GM12864 (cell line): ENCODE measurements at regions not wholly inside any gene's neighbourhood (a gene's known extent, or its start where the extent isn't known, plus 50 kb on each side); places are given as distances from the start of the nearest gene placed in this dataset.

Source experiments
- DNase-seq: peaks from one replicate; pipeline ENCODE4 v3.0.0-alpha.2; 2011; ENCODE audit warnings: low read depth
- H3K4me3 ChIP-seq: 2 replicates; pipeline ENCODE4 v1.5.1; 2011; ENCODE audit warnings: mild to moderate bottlenecking, low read depth, low read length, control low read depth
- TF ChIP-seq, protein P1 (sequence below): IDR thresholded peaks from 2 replicates; pipeline ENCODE4 v1.5.1; 2011; ENCODE audit warnings: low read depth, mild to moderate bottlenecking, moderate library complexity, low read length, control low read depth, inconsistent platforms; ENCODE audit errors: missing control alignments

DNA sequence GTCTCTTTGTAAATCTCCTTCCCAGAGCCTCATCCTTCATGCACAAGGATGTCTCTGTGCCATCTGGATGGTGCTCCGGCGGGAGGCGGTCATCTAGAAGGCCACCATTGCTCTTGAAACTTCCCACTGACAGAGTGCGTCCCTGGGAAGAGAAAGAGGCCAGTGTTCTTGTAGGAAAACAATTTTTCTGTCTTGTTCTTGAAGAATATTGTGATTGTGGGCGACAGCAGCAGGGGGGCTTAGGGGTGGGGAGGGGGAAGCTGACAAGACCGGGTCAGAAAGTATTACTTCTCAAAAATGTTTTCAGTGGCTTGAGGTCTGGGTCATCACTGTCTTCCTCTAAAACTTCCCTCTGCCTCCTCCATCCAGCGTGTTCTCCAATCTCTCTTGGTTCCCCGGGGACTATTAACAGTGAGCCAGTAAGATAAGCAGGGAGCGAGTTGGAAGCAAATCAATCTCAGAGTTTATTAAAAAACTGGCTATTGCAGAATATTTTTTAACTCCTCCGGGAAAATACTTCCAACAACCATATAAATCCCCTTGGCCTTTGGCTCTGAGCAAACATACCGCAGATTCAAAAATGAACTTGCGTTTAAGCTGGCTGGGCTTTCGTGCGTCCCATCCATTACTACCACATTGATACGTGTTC, 597.8 kb upstream of the MGMT start:
- TF ChIP-seq, protein P1, sequence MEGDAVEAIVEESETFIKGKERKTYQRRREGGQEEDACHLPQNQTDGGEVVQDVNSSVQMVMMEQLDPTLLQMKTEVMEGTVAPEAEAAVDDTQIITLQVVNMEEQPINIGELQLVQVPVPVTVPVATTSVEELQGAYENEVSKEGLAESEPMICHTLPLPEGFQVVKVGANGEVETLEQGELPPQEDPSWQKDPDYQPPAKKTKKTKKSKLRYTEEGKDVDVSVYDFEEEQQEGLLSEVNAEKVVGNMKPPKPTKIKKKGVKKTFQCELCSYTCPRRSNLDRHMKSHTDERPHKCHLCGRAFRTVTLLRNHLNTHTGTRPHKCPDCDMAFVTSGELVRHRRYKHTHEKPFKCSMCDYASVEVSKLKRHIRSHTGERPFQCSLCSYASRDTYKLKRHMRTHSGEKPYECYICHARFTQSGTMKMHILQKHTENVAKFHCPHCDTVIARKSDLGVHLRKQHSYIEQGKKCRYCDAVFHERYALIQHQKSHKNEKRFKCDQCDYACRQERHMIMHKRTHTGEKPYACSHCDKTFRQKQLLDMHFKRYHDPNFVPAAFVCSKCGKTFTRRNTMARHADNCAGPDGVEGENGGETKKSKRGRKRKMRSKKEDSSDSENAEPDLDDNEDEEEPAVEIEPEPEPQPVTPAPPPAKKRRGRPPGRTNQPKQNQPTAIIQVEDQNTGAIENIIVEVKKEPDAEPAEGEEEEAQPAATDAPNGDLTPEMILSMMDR = no peak
- no peak for DNase-seq
- H3K4me3 ChIP-seq = no peak overlapping the region

DNA sequence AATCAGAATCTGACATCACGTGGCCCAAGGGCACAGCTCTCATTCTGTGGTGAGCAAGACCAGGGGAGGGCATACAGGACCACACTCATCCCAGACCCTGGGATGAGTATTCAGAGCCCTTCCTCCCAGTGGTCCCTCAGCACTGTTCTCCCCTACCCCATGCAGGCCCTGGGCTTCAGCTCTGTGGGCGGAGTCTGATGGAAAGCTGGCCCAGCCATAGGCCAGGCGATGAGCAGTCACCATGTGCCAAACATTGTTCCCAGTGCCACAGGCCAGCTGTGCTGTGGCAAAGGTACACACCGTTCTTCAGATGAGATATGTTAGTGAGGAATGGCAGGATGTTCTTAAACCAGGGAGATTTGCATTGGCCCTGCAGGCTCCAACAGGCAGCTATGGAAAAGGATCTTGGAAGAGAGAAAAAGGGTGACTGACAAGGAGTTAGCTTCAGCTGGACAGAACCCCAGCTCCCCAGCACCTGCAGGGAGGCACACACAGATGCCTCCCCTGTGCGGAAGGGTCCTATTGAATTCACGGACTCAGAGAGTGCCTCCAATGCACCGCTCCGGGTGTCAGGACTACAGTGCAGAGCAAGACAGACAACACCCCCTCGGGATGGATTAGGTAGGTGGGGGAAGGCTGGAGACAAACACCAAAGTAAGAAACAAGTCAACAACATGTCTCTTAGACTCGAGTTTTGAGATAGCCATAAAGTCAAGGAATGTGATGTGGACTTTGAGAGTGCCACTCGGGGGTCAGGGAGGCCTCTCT, 596.0 kb upstream of the MGMT start:
- DNase-seq = no peak
- H3K4me3 ChIP-seq = no peak overlapping the region
- TF ChIP-seq, protein P1 = no peak

DNA sequence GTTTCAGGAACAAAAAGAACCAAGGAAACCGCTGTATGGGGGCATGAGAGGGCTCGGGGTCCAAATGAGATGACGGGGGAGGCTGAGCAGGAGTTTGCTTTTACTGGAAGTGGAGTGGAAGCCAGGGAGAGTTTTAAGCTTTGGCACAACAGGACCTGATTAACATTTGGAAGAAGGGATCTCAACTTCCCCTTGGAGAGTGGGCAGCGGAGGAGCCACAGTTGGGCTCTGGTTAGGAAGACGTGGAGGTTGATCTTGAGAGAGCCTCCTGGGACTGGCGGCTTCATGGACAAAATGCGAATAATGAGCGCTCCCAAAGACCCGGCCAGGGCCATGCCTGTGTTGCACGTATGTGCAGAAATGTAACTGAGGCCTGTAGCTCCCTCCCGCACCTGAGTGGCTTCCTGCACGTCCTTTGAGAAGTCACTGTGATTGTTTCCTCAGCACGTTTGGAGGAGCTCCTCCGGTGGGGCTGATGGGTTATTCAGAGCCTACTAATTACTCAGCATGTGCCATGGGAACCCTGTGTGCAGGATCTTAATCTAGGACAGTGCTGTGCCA, 595.3 kb upstream of the MGMT start:
- TF ChIP-seq, protein P1 = no peak

DNA sequence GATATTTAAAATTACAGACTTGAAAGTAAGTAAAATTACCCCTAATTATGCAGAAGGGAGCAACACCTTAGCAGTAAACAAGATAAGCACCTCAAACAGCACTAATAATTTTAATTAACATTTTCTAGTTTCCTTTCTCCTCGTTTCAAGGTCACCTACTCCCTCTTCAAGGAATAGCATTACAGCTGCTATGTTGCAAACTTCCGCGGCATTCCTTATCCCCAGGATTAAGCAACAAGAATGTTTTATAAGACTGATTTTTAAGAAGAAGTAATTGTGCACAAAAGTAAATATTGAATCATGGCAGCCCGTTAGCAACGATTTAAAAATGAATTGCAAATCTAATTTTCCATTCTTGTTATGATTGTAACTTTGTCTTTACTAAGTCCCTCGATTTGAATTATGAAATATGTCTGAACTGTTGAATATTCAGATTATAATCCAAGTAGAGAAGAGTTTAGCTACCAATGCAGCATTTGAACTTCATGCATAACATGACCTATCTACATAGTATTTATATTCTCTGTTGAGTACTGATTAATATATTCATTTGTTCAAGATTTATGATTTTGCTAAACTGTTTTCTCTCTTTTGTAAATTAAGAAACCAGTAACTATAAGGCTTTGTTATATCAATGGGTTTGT, 593.5 kb upstream of the MGMT start:
- TF ChIP-seq, protein P1 = no peak
- no peak overlapping the region for H3K4me3 ChIP-seq
- no peak for DNase-seq

More for the DNA sequence above, 595.3 kb upstream of the MGMT start:
- DNase-seq = no peak
- no peak overlapping the region for H3K4me3 ChIP-seq

DNA sequence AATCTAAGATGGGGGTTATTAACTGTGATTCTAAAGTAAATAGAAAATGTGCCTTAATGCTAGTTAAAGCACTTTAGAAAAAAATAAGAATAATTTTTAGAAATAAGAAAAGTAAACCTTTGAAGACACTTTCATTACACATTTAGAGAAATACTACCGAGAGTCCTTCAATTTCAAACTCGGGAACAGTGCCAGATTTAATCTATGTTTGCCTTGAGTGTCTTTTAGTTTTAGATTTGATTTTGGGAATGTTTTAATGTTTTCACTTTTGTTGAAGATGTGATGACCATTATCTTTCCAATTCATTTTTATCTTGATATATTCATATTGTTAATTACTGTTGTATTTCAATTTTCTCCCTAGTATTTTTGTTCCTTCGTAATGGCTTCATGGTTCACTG, 592.7 kb upstream of the MGMT start:
- TF ChIP-seq, protein P1 = no peak
- no peak overlapping the region for H3K4me3 ChIP-seq
- DNase-seq = no peak

DNA sequence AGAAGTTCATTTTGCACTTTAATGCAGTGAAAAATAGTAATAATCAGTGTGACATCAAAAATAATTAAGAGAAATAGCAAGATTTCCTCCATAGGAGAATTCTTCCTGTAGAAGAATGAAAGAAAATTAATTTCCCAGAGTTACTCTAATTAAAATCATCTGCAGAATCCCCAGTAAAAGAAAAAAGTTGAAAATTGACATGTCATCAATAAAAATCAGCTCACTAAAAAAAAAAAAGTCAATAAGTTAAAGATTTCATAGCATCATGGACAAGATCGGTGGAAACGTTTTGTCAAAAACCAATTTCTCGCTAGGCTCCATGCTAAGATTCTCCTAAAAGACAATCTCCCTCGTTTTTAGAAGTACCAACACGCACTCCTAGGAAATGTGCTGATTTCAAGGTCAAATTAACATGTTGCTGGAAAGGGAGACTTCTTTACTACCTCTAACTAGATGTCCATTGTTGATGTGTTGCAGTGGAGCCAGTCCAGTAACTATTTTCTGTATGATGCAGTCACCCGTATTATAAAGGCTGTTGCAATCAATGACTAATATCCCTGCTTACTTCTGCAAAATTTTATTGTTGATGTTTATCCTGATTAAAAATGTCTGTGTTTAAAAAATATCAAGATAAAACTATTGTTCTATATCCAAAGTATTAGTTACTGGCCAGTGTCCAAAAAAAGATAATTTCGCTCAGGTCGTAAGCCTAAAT, 591.9 kb upstream of the MGMT start:
- H3K4me3 ChIP-seq = no peak overlapping the region
- DNase-seq = no peak
- TF ChIP-seq, protein P1 = no peak
